NCI-H146 (cell line): ENCODE measurements at regions not wholly inside any gene's neighbourhood (a gene's known extent, or its start where the extent isn't known, plus 50 kb on each side); places are given as distances from the start of the nearest gene placed in this dataset.

Source experiments
- DNase-seq: peaks from one replicate; lab custom pipeline; 2025; lab: John Stamatoyannopoulos, UW

- no peak for DNase-seq
Measured at GRCh38 chr5:164600274-164600673, 1094.9 kb downstream of the MAT2B start.

GRCh38 chr5:164600929-164601535, 1095.6 kb downstream of the MAT2B start:
- DNase-seq = no peak

DNA sequence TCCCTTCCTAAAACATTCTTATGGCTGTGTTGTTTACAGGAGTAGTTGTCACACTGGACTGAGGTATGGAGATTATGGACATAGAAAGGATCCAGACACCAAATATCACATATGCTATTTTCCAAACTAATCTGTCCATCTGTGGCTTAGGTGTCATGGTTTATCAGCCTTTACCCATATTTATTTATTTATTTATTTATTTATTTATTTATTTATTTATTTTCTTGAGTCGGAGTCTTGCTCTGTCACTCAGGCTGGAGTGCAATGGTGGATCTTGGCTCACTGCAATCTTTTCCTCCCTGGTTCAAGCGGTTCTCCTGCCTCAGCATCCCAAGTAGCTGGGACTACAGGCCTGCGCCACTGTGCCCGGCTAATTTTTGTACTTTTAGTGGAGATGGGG, 1103.1 kb downstream of the MAT2B start:
- no peak for DNase-seq

- no peak for DNase-seq
Measured at GRCh38 chr5:164610374-164610773, 1105.0 kb downstream of the MAT2B start.

- DNase-seq = no peak
Measured at GRCh38 chr5:164614707-164615106, 1109.3 kb downstream of the MAT2B start.

- no peak for DNase-seq
Measured at GRCh38 chr5:164617290-164617689, 1111.9 kb downstream of the MAT2B start.

- no peak for DNase-seq
Measured at GRCh38 chr5:164627021-164627420, 1121.6 kb downstream of the MAT2B start.

DNA sequence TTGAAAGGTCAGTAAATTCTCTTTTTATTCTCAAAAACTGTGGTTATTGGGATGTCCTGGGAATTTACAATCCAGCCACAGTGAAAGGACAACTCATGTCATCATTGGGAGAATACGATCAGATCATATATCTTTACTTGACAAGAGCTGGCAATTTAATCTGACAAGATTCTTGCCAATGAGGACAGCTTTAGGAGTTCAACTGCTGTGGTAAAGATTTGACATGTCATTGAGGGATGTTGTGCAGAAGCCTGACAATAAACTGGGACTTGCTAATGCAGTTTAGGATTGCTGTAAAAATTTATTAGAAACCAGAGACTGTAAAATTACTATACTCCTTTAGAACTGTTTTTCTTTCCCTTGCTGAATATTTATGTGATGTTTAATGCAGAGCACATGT, 1131.0 kb downstream of the MAT2B start:
- no peak for DNase-seq

GRCh38 chr5:164637931-164638521, 1132.6 kb downstream of the MAT2B start:
- DNase-seq = no peak

DNA sequence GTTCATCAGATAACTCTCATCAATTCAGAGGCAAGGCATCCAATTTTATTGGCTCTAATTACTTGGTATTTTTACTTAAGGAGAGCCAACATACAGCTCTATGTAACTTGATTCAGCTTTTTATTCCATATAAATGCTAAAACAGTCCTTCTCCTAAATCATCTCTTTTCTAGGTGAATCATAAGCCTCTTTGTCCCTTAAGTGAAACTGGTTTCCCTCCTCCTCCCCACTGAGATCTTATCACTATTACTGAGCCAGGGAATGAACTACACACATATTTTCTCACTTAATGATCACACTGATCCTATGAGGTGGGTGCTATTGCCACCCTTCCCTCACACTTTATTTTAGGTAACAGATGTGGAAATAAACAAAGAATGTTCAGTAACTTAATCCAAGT, 1143.8 kb downstream of the MAT2B start:
- DNase-seq = no peak

- no peak for DNase-seq
Measured at GRCh38 chr5:164650427-164650826, 1145.0 kb downstream of the MAT2B start.

DNA sequence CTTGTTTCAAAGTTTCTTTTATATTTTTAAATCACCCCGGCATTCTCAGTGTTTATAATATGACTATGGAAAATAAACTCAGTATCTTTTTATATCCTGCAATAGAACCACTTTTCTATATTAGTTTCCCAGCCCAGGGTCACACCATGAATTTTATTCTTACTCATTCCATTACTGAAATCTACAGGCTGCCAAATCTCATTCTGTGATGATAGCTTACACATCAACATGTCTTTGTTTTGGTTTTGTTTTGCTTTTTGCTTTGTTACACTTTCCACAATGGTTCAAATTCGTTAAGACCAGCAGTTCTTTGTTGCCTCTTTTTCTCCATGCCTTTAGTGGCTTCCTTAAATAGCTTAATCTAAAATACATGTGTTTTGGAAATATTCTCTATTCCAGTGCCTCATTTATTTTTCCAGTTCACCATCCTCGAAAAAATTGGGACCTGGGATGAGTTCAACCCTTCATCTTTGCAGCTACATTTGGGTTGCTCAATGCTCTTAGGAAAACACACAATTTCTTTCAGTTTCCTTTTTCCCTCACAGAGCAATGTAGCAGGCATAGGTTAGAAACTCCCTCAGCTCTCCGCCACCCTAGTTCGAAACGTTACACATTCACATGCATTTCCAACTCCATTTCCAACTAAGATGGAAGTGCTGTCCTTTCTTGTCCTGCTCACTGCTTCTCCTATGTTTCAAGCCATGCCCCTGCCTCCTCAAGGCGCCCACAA, 1146.3 kb downstream of the MAT2B start:
- no peak for DNase-seq

DNA sequence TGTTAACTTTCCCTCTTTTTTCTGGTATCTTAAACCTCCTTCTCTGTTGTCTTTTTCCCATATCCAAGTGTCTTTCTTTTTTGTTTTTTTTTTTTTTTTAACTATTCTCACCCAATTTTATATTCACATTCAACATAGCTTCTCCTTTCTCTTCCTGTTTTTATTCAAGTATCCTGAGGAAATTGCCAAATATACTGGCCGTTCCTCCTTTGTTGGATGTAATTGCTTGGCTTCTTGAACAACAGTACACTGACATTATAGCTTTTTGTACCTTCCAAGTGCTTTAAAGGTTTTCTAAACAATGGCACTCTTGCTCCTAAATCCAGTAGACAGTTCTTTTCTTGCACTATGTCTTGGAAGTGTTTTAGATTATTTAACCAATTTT, 1146.8 kb downstream of the MAT2B start:
- DNase-seq = no peak

DNA sequence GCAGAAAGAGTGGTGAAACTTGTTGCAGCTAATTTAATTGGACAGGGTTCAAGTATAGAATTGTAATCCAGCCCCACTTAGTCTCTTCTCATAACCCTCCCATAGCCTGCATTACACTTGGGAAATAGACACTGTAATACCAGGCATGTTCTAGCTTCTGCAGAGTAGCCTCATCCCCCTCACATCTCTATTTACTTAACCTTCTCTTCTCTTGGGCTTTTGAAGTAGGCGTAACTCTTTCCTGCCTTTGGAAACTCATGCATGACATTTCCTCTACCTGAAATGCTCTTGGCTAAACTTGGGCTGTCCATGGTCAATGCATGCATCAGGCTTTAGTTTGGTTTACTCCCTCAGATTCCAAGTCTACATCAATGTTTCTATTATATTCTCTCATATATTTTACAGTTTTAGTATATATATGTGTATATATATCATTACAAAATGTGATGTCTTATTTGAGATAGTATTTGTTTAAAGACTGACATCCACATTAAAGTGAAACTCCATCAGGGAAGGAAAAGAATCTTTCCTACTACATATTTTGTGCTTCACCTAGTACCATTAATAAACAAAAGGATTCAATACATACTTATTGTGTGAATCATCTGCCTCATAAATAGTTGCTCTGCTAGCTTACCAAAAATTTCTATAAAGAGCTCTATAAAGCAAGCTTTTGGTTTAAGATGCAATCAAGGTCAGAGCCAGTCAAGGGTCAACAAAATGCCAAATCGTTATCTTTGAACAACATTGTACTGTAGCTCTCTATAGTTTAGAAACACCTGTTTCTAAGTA, 1158.0 kb downstream of the MAT2B start:
- no peak for DNase-seq

GRCh38 chr5:164671640-164672039, 1166.2 kb downstream of the MAT2B start:
- no peak for DNase-seq

DNA sequence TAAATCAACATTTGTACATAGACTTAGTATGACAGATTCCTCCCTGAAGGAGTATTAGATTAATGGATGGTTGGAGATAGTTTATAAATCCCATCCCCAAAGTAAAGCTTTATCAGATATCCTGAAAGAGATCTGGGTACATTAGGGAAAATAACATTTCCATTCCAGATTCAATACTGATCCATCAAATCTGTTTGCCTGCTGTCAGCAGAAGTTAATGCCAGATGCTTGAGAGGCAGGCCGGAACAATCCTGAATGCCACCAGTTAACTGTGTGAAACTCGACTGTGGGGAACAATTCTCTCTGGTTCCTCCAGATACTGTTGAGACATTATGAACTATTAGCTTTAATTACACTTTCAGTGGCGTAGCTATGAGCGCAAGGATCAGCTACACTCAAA, 1166.8 kb downstream of the MAT2B start:
- DNase-seq = no peak

- no peak for DNase-seq
Measured at GRCh38 chr5:164672931-164673694, 1167.7 kb downstream of the MAT2B start.

- DNase-seq = no peak
Measured at GRCh38 chr5:164679461-164679860, 1174.0 kb downstream of the MAT2B start.

DNA sequence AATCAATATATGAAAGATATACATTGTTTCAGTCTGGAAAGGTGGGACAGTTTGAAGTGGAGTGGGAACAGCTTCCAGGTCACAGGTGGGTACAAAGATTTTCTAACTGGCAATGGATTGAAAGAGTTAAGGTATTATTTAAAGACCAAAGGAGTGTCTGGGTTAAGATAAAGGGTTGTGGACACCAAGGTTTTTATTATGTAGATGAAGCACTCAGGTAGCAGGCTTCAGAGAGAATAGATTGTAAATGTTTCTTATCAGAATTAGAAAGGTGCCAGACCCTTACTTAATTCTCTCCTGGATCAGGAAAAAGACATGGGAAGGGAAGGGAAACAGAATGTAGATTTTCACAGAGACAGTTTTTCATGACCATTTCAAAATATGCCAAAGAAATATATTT, 1174.8 kb downstream of the MAT2B start:
- no peak for DNase-seq

GRCh38 chr5:164680812-164681520, 1175.5 kb downstream of the MAT2B start:
- no peak for DNase-seq

DNA sequence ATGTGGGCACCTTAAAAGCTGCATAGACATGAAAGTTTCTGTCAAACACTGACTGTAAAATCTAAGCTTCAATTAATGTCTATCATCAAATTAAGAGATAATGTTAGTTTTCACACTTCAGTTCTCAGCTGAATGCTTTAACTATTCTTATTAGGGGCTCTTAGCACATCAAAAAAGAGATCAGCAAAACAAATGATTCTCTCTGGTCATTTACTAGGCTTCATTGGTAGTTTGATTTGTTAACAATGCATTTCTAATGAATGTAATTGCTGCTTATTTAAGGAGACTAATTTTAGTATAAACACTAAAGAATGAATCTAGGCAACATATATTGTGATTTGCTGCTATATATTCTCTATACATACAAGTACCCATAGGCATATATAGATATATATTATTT, 1182.0 kb downstream of the MAT2B start:
- DNase-seq = no peak
